H9 (cell line): ENCODE measurements at regions not wholly inside any gene's neighbourhood (a gene's known extent, or its start where the extent isn't known, plus 50 kb on each side); places are given as distances from the start of the nearest gene placed in this dataset.

Experiments
- DNase-seq: peaks from one replicate; pipeline ENCODE4 v3.0.0-alpha.2; 2017
- H2AFZ ChIP-seq: one replicate; pipeline ENCODE4 v1.6.1; 2013; ENCODE audit warnings: mild to moderate bottlenecking, low read length, control low read depth, moderate library complexity
- H2AK5ac ChIP-seq: 2 replicates; pipeline ENCODE4 v1.6.1; 2013; ENCODE audit warnings: low read length, control low read depth, mixed read lengths; ENCODE audit not compliant: insufficient read length
- H2BK120ac ChIP-seq: one replicate; pipeline ENCODE4 v1.6.1; 2013; ENCODE audit warnings: low read depth, mild to moderate bottlenecking, low read length, control low read depth, inconsistent platforms; ENCODE audit not compliant: poor library complexity, severe bottlenecking
- H2BK12ac ChIP-seq: 2 replicates; pipeline ENCODE4 v1.6.1; 2013; ENCODE audit warnings: low read length, control low read depth, mixed read lengths, low read depth; ENCODE audit not compliant: insufficient read length
- H2BK15ac ChIP-seq: 2 replicates; pipeline ENCODE4 v1.6.1; 2013; ENCODE audit warnings: low read depth, low read length, control low read depth
- H2BK20ac ChIP-seq: one replicate; pipeline ENCODE4 v1.6.1; 2013; ENCODE audit warnings: low read depth, mild to moderate bottlenecking, low read length, control low read depth, inconsistent platforms; ENCODE audit not compliant: poor library complexity, severe bottlenecking
- H2BK5ac ChIP-seq: 2 replicates; pipeline ENCODE4 v1.6.1; 2013; ENCODE audit warnings: low read length, control low read depth, mixed read lengths; ENCODE audit not compliant: insufficient read length
- H3K14ac ChIP-seq: 2 replicates; pipeline ENCODE4 v1.6.1; 2013; ENCODE audit warnings: low read length, control low read depth; ENCODE audit not compliant: insufficient read depth
- H3K18ac ChIP-seq: 2 replicates; pipeline ENCODE4 v1.6.1; 2013; ENCODE audit warnings: low read depth, mild to moderate bottlenecking, mixed read lengths, low read length, control low read depth; ENCODE audit not compliant: insufficient read length
- H3K23ac ChIP-seq: 2 replicates; pipeline ENCODE4 v1.6.1; 2013; ENCODE audit warnings: low read length, control low read depth, mixed read lengths, low read depth; ENCODE audit not compliant: insufficient read length
- H3K23me2 ChIP-seq: 2 replicates; pipeline ENCODE4 v1.6.1; 2013; ENCODE audit warnings: low read depth, mild to moderate bottlenecking, mixed read lengths, low read length, control low read depth; ENCODE audit not compliant: insufficient read length, poor library complexity, severe bottlenecking
- H3K27ac ChIP-seq: 2 replicates; pipeline ENCODE4 v1.5.1; 2013; ENCODE audit warnings: low read length, control low read depth, mixed read lengths, low read depth; ENCODE audit not compliant: insufficient read length
- H3K27me3 ChIP-seq: 2 replicates; pipeline ENCODE4 v1.6.1; 2013; ENCODE audit warnings: low read length, control low read depth, inconsistent platforms; ENCODE audit not compliant: insufficient read depth
- H3K4ac ChIP-seq: 2 replicates; pipeline ENCODE4 v1.6.1; 2013; ENCODE audit warnings: low read depth, mild to moderate bottlenecking, control low read depth, inconsistent platforms, low read length, moderate library complexity
- H3K4me1 ChIP-seq: 2 replicates; pipeline ENCODE4 v1.6.1; 2013; ENCODE audit warnings: low read length, control low read depth, inconsistent platforms; ENCODE audit not compliant: insufficient read depth
- H3K4me2 ChIP-seq: 2 replicates; pipeline ENCODE4 v1.6.1; 2013; ENCODE audit warnings: low read length, control low read depth, mixed read lengths; ENCODE audit not compliant: insufficient read length, insufficient read depth
- H3K56ac ChIP-seq: 2 replicates; pipeline ENCODE4 v1.6.1; 2013; ENCODE audit warnings: low read depth, mild to moderate bottlenecking, mixed read lengths, low read length, control low read depth; ENCODE audit not compliant: insufficient read length
- H3K79me1 ChIP-seq: 2 replicates; pipeline ENCODE4 v1.6.1; 2013; ENCODE audit warnings: low read depth, mild to moderate bottlenecking, moderate library complexity, low read length, control low read depth, inconsistent platforms; ENCODE audit not compliant: insufficient read depth, poor library complexity, severe bottlenecking
- H3K79me2 ChIP-seq: 2 replicates; pipeline ENCODE4 v1.6.1; 2013; ENCODE audit warnings: low read length, control low read depth, inconsistent platforms; ENCODE audit not compliant: insufficient read depth
- H3K9ac ChIP-seq: 2 replicates; pipeline ENCODE4 v1.6.1; 2013; ENCODE audit warnings: low read length, control low read depth, mixed read lengths; ENCODE audit not compliant: insufficient read length; ENCODE audit errors: extremely low read depth
- H3K9me3 ChIP-seq: one replicate; pipeline ENCODE4 v1.6.1; 2013; ENCODE audit warnings: low read depth, low read length, inconsistent platforms; ENCODE audit not compliant: control insufficient read depth
- H3T11ph ChIP-seq: one replicate; pipeline ENCODE4 v1.6.1; 2013; ENCODE audit warnings: mild to moderate bottlenecking, low read length, control low read depth, inconsistent platforms
- H4K20me1 ChIP-seq: one replicate; pipeline ENCODE4 v1.6.1; 2013; ENCODE audit not compliant: control insufficient read depth, insufficient read length, insufficient read depth
- H4K5ac ChIP-seq: 2 replicates; pipeline ENCODE4 v1.6.1; 2013; ENCODE audit warnings: low read depth, mild to moderate bottlenecking, mixed read lengths, low read length, control low read depth; ENCODE audit not compliant: insufficient read length
- H4K8ac ChIP-seq: replicated peaks from 2 replicates; pipeline ENCODE4 v1.6.1; 2013; ENCODE audit warnings: low read length, control low read depth, mixed read lengths, low read depth; ENCODE audit not compliant: insufficient read length
- H4K91ac ChIP-seq: 2 replicates; pipeline ENCODE4 v1.6.1; 2013; ENCODE audit warnings: low read depth, mild to moderate bottlenecking, moderate library complexity, mixed read lengths, low read length, control low read depth; ENCODE audit not compliant: insufficient read length
- H3K27ac Mint-ChIP-seq, 3 experiments: 2 replicates in 2 of 3; 3 replicates in 1 of 3; pipeline ENCODE4 v1.8.0; 2020 to 2021; ENCODE audit warnings: mixed read lengths in 3 of 3, mild to moderate bottlenecking in 1 of 3, moderate library complexity in 1 of 3
- H3K27me3 Mint-ChIP-seq: 2 replicates; pipeline ENCODE4 v1.8.0; 2021; ENCODE audit warnings: low read depth, mild to moderate bottlenecking, moderate library complexity, mixed read lengths
- H3K36me3 Mint-ChIP-seq, 3 experiments: 2 replicates in 2 of 3; 3 replicates in 1 of 3; pipeline ENCODE4 v1.8.0; 2020 to 2021; ENCODE audit warnings: low read depth in 3 of 3, mixed read lengths in 3 of 3; ENCODE audit not compliant: insufficient read depth in 1 of 3
- H3K4me1 Mint-ChIP-seq, 2 experiments: 2 replicates each; pipeline ENCODE4 v1.8.0; 2020; ENCODE audit warnings: mixed read lengths in 2 of 2
- H3K4me3 Mint-ChIP-seq, 2 experiments: 2 replicates in 1 of 2; 3 replicates in 1 of 2; pipeline ENCODE4 v1.8.0; 2020 to 2021; ENCODE audit warnings: mild to moderate bottlenecking in 2 of 2, mixed read lengths in 2 of 2, moderate library complexity in 1 of 2
- H3K9me3 Mint-ChIP-seq, 2 experiments: 2 replicates in 1 of 2; 3 replicates in 1 of 2; pipeline ENCODE4 v1.8.0; 2020; ENCODE audit warnings: mild to moderate bottlenecking in 2 of 2, mixed read lengths in 2 of 2, moderate library complexity in 1 of 2
- WGBS: extraction: QIAGEN DNeasy Blood & Tissue Kit; methylation state at CpG from one replicate; pipeline ENCODE4 v1.1.7; 2013; ENCODE audit warnings: missing lambda C conversion rate, low lambda C conversion rate, mixed read lengths; ENCODE audit not compliant: insufficient read length; ENCODE audit errors: extremely low coverage; 5-methylcytosine and 5-hydroxymethylcytosine counted together
- TF ChIP-seq, protein P1 (sequence below): fragments of 200-600 bp; sonication (generic); conservative IDR thresholded peaks from 3 replicates; pipeline ENCODE4 v1.8.0; 2021; ENCODE audit warnings: antibody characterized with exemption, mild to moderate bottlenecking

DNA sequence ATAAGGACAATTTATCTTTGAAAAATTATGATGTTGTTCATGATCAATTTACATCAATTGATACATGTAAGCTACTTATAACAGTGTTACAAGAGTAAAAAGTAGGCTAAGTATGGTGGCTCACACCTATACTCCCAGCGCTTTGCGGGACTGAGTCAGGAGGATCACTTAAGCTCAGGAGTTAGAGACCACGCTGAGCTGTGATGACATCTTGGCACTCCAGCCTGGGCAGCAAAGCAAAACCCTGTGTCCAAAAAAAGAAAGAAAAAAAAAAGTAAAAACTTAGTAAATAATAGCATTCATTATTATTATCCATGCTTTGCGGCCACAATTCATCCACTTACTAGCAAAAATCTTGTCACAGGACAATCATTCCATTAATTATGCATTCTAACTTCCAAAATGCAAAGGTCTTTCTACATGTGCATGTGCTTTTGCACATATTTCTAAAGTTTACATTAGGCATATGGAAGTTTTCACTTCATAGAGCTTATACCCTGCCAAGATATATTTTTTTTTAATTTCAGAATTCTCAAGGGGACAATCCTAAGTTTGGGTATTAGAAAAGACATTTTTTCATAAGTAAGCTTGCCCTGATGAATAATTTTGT, 243.3 kb upstream of the RARB start:
- H3K14ac ChIP-seq = no peak overlapping the region
- no peaks in the 10 kb centered on the region for H3K36me3 Mint-ChIP-seq
- no peak overlapping the region for H2BK5ac ChIP-seq
- peaks cover 4% of the 10 kb centered on the region in 2 experiments; a peak in 3 of 4 replicates for H3K4me1 Mint-ChIP-seq
- no peak overlapping the region for H3K23ac ChIP-seq
- no peak overlapping the region for H3K4me2 ChIP-seq
- no peak overlapping the region for H2AK5ac ChIP-seq
- H2BK15ac ChIP-seq = no peak overlapping the region
- H4K8ac ChIP-seq = no peak overlapping the region
- no peaks in the 10 kb centered on the region for H3K23me2 ChIP-seq
- no peak overlapping the region for H3K4ac ChIP-seq
- no peak overlapping the region for H3T11ph ChIP-seq
- H3K27ac Mint-ChIP-seq = no peak overlapping the region
- H3K79me2 ChIP-seq = no peaks in the 10 kb centered on the region
- peaks cover 3% of the 10 kb centered on the region; the same call in 1 of the 2 replicates for H3K4me1 ChIP-seq
- TF ChIP-seq, protein P1, sequence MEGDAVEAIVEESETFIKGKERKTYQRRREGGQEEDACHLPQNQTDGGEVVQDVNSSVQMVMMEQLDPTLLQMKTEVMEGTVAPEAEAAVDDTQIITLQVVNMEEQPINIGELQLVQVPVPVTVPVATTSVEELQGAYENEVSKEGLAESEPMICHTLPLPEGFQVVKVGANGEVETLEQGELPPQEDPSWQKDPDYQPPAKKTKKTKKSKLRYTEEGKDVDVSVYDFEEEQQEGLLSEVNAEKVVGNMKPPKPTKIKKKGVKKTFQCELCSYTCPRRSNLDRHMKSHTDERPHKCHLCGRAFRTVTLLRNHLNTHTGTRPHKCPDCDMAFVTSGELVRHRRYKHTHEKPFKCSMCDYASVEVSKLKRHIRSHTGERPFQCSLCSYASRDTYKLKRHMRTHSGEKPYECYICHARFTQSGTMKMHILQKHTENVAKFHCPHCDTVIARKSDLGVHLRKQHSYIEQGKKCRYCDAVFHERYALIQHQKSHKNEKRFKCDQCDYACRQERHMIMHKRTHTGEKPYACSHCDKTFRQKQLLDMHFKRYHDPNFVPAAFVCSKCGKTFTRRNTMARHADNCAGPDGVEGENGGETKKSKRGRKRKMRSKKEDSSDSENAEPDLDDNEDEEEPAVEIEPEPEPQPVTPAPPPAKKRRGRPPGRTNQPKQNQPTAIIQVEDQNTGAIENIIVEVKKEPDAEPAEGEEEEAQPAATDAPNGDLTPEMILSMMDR = no peak
- no peak for DNase-seq
- no peak overlapping the region for H3K27ac ChIP-seq
- no peak overlapping the region for H2BK120ac ChIP-seq
- no peaks in the 10 kb centered on the region; a peak in 1 of 5 replicates for H3K9me3 Mint-ChIP-seq
- no CpG with 5 or more reads among the region's 4 CpGs for WGBS
- H4K20me1 ChIP-seq = no peaks in the 10 kb centered on the region
- no peaks in the 10 kb centered on the region for H3K79me1 ChIP-seq
- no peak overlapping the region for H3K4me3 Mint-ChIP-seq
- H2AFZ ChIP-seq = no peak overlapping the region
- H3K18ac ChIP-seq = no peak overlapping the region
- no peak overlapping the region for H2BK12ac ChIP-seq
- no peak overlapping the region for H4K5ac ChIP-seq
- no peaks in the 10 kb centered on the region for H3K27me3 Mint-ChIP-seq
- no peak overlapping the region for H3K56ac ChIP-seq
- no peaks in the 10 kb centered on the region for H3K9me3 ChIP-seq
- H3K9ac ChIP-seq = no peak overlapping the region
- no peaks in the 10 kb centered on the region for H3K27me3 ChIP-seq
- H4K91ac ChIP-seq = no peak overlapping the region
- H2BK20ac ChIP-seq = no peak overlapping the region
